ENCODE measurements at regions not wholly inside any gene's neighbourhood (a gene's known extent, or its start where the extent isn't known, plus 50 kb on each side); places are given as distances from the start of the nearest gene placed in this dataset.

DNA sequence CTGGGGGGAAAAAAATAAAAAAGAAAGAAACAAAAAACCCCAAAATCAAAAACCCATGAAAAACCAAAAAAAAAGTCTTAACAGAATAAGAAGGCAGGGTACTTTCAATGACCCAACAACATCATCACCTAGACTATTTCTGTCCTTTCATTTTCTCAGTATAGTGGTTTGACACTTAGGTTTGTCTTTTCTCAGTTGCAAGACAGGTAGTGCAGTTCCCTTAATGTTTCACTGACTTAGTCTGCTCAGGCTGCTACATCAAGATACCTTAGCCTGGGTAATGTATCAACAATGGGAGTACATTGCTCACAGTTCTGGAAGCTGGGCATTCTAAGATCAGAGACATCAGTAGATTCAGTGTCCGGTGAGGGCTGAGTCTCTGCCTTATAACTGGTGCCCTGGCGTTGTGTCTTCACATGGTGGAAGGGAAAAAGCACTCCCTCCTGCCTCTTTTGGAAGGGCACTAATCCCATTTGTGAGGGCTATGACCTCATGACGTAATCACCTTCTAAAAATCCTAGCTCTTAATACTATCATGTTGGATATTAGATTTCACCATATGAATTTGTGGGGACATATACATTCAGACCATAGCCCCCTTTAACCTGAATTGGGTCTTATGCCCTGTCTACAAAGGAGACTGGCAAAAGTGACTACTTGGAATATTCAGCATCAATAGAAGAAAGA lies 362.3 kb upstream of the RBFOX1 start:
- TF ChIP-seq EZH2 (IDR thresholded peaks at IDR 0.05; ENCODE audit: low read length) = no peak
- TF ChIP-seq, protein P1, sequence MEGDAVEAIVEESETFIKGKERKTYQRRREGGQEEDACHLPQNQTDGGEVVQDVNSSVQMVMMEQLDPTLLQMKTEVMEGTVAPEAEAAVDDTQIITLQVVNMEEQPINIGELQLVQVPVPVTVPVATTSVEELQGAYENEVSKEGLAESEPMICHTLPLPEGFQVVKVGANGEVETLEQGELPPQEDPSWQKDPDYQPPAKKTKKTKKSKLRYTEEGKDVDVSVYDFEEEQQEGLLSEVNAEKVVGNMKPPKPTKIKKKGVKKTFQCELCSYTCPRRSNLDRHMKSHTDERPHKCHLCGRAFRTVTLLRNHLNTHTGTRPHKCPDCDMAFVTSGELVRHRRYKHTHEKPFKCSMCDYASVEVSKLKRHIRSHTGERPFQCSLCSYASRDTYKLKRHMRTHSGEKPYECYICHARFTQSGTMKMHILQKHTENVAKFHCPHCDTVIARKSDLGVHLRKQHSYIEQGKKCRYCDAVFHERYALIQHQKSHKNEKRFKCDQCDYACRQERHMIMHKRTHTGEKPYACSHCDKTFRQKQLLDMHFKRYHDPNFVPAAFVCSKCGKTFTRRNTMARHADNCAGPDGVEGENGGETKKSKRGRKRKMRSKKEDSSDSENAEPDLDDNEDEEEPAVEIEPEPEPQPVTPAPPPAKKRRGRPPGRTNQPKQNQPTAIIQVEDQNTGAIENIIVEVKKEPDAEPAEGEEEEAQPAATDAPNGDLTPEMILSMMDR (optimal IDR thresholded peaks at IDR 0.05 in 1 of 3, IDR thresholded peaks at IDR 0.05 in 1 of 3, conservative IDR thresholded peaks at IDR 0.05 in 1 of 3; ENCODE audit: extremely low read depth in 1 of 3, insufficient read depth in 2 of 3, low read length in 3 of 3) = no peak
- H3K79me2 ChIP-seq (ENCODE audit: control insufficient read depth, insufficient read depth, low read length) = no peaks in the 10 kb centered on the region
- no peak for FAIRE-seq
- no peak overlapping the region for H3K4me2 ChIP-seq (ENCODE audit: control insufficient read depth, extremely low read depth, insufficient read depth, low read depth, low read length)
- H3K9ac ChIP-seq (ENCODE audit: control insufficient read depth, extremely low read depth, insufficient read depth, low read length) = no peak overlapping the region
- no peaks in the 10 kb centered on the region for H3K27me3 ChIP-seq (ENCODE audit: control insufficient read depth, extremely low read depth, insufficient read depth, low read length)
- no peaks in the 10 kb centered on the region for H3K4me1 ChIP-seq (ENCODE audit: control insufficient read depth, extremely low read depth, insufficient read depth, low read length)
- peaks cover 2% of the 10 kb centered on the region for H3K9me3 ChIP-seq (ENCODE audit: control insufficient read depth, low read depth, low read length)
- no peak overlapping the region for H3K27ac ChIP-seq (ENCODE audit: control insufficient read depth, insufficient read depth, low read length)
- no peak overlapping the region for H3K4me3 ChIP-seq (ENCODE audit: control insufficient read depth in 2 of 3, extremely low read depth in 1 of 3, insufficient read depth in 2 of 3, low read depth in 1 of 3, low read length in 3 of 3)
- dilution Hi-C loops (cut with MboI; ENCODE audit: extremely low pct_ligation_motif_present, low sequenced_read_pairs) = no loop called here
- no peak overlapping the region for H2AFZ ChIP-seq (ENCODE audit: control insufficient read depth, low read length)
- no peak for DNase-seq (ENCODE audit: low read depth, low spot score)
- no peaks in the 10 kb centered on the region for H3K9me1 ChIP-seq (ENCODE audit: control insufficient read depth, extremely low read depth, insufficient read depth, low read length)
- H3K36me3 ChIP-seq (ENCODE audit: control insufficient read depth in 2 of 2, extremely low read depth in 1 of 2, insufficient read depth in 2 of 2, low read length in 2 of 2) = no peaks in the 10 kb centered on the region
- no peaks in the 10 kb centered on the region for H4K20me1 ChIP-seq (ENCODE audit: control insufficient read depth, extremely low read depth, insufficient read depth, low read length)

DNA sequence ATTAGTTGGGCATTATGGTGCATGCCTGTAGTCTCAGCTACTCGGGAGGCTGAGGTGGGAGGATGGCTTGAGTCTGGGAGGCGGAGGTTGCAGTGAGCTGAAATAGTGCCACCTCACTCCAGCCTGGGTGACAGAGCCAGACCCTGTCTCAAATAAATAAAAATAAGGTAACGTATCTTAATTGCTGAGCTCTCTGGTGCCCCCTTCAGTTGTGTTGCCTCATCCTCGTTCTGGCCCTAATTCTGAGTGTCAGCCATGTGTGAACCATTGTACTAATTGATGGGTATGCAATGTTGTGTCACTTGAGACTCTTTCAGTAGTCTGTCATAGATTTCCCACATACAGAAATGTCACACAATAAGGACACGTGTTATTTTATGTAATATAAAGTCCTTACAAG lies 363.1 kb upstream of the RBFOX1 start:
- dilution Hi-C loops (cut with MboI; ENCODE audit: extremely low pct_ligation_motif_present, low sequenced_read_pairs) = no loop called here
- Histone ChIP-seq H3K9me3 (ENCODE audit: control insufficient read depth, low read depth, low read length) (peaks cover 2% of the 10 kb centered on the region), H3K27ac (ENCODE audit: control insufficient read depth, insufficient read depth, low read length) (no peak overlapping the region), H3K9ac (ENCODE audit: control insufficient read depth, extremely low read depth, insufficient read depth, low read length) (no peak overlapping the region), H3K4me1 (ENCODE audit: control insufficient read depth, extremely low read depth, insufficient read depth, low read length) (no peaks in the 10 kb centered on the region), H3K4me2 (ENCODE audit: control insufficient read depth, extremely low read depth, insufficient read depth, low read depth, low read length) (no peak overlapping the region), H3K36me3 (ENCODE audit: control insufficient read depth in 2 of 2, extremely low read depth in 1 of 2, insufficient read depth in 2 of 2, low read length in 2 of 2) (no peaks in the 10 kb centered on the region), H3K27me3 (ENCODE audit: control insufficient read depth, extremely low read depth, insufficient read depth, low read length) (no peaks in the 10 kb centered on the region), H3K4me3 (ENCODE audit: control insufficient read depth in 2 of 3, extremely low read depth in 1 of 3, insufficient read depth in 2 of 3, low read depth in 1 of 3, low read length in 3 of 3) (no peak overlapping the region), H2AFZ (ENCODE audit: control insufficient read depth, low read length) (no peak overlapping the region), H4K20me1 (ENCODE audit: control insufficient read depth, extremely low read depth, insufficient read depth, low read length) (no peaks in the 10 kb centered on the region), H3K9me1 (ENCODE audit: control insufficient read depth, extremely low read depth, insufficient read depth, low read length) (no peaks in the 10 kb centered on the region), H3K79me2 (ENCODE audit: control insufficient read depth, insufficient read depth, low read length) (no peaks in the 10 kb centered on the region)
- no peak for FAIRE-seq
- no peak for DNase-seq (ENCODE audit: low read depth, low spot score)
- TF ChIP-seq, protein P1 (optimal IDR thresholded peaks at IDR 0.05 in 1 of 3, IDR thresholded peaks at IDR 0.05 in 1 of 3, conservative IDR thresholded peaks at IDR 0.05 in 1 of 3; ENCODE audit: extremely low read depth in 1 of 3, insufficient read depth in 2 of 3, low read length in 3 of 3) = no peak
- TF ChIP-seq EZH2 (IDR thresholded peaks at IDR 0.05; ENCODE audit: low read length) = no peak

All from keratinocyte (primary cell).